SK-N-SH (cell line): ENCODE measurements at regions not wholly inside any gene's neighbourhood (a gene's known extent, or its start where the extent isn't known, plus 50 kb on each side); places are given as distances from the start of the nearest gene placed in this dataset.

Source experiments
- CHD2 ChIP-seq: fragments of 150-350 bp; IDR thresholded peaks from 2 replicates; pipeline ENCODE4 v1.6.1; 2018; ENCODE audit warnings: low read length; ENCODE audit not compliant: partially characterized antibody
- ELF1 ChIP-seq: IDR thresholded peaks from 2 replicates; pipeline ENCODE4 v1.4.0; 2012
- EZH2phosphoT487 ChIP-seq: fragments of 200-600 bp; sonication (generic); IDR thresholded peaks from 2 replicates; pipeline ENCODE4 v1.6.1; 2017; ENCODE audit warnings: low read depth, mixed run types, mild to moderate bottlenecking, antibody characterized with exemption, moderate library complexity, borderline replicate concordance
- FOXJ3 ChIP-seq: sonication (generic); formaldehyde crosslinking; IDR thresholded peaks from 2 replicates; pipeline ENCODE4 v1.5.1; 2020; ENCODE audit warnings: mild to moderate bottlenecking, missing genetic modification reagents
- FOXM1 ChIP-seq: IDR thresholded peaks from 2 replicates; pipeline ENCODE4 v1.4.0; 2012; ENCODE audit warnings: low read depth, mild to moderate bottlenecking
- JUND ChIP-seq: IDR thresholded peaks from 2 replicates; pipeline ENCODE4 v1.4.0; 2012
- MEF2A ChIP-seq: IDR thresholded peaks from 2 replicates; pipeline ENCODE4 v1.4.0; 2012; ENCODE audit warnings: low read depth, borderline replicate concordance
- NFIC ChIP-seq: IDR thresholded peaks from 2 replicates; pipeline ENCODE4 v1.4.0; 2012; ENCODE audit warnings: borderline replicate concordance
- RAD21 ChIP-seq: IDR thresholded peaks from 2 replicates; pipeline ENCODE4 v1.6.1; 2012; ENCODE audit warnings: mild to moderate bottlenecking, low read length
- RCOR1 ChIP-seq: fragments of 150-350 bp; IDR thresholded peaks from 2 replicates; pipeline ENCODE4 v1.6.1; 2017; ENCODE audit warnings: antibody characterized with exemption, low read length
- RXRA ChIP-seq: IDR thresholded peaks from 2 replicates; pipeline ENCODE4 v1.4.0; 2012; ENCODE audit warnings: low read depth, mild to moderate bottlenecking, borderline replicate concordance
- SIN3A ChIP-seq: IDR thresholded peaks from 2 replicates; pipeline ENCODE4 v1.6.1; 2012; ENCODE audit warnings: low read depth, mild to moderate bottlenecking, low read length, moderate library complexity, borderline replicate concordance
- SMC3 ChIP-seq: IDR thresholded peaks from 2 replicates; pipeline ENCODE4 v1.6.1; 2012; ENCODE audit warnings: low read depth, low read length, improper control_type of control experiment
- TAF1 ChIP-seq: IDR thresholded peaks from 2 replicates; pipeline ENCODE4 v1.6.1; 2012; ENCODE audit warnings: low read depth, mild to moderate bottlenecking, low read length, moderate library complexity, borderline replicate concordance
- TCF12 ChIP-seq: IDR thresholded peaks from 2 replicates; pipeline ENCODE4 v1.4.0; 2012
- TEAD4 ChIP-seq: IDR thresholded peaks from 2 replicates; pipeline ENCODE4 v1.4.0; 2012; ENCODE audit warnings: mild to moderate bottlenecking, borderline replicate concordance; ENCODE audit not compliant: insufficient read depth
- YY1 ChIP-seq: IDR thresholded peaks from 2 replicates; pipeline ENCODE4 v1.4.0; 2012; ENCODE audit warnings: low read depth, mild to moderate bottlenecking
- TF ChIP-seq, protein P1 (sequence below): fragments of 150-350 bp; IDR thresholded peaks from 2 replicates; pipeline ENCODE4 v1.6.1; 2016; ENCODE audit warnings: mild to moderate bottlenecking, low read depth, low read length
- TF ChIP-seq, protein P2 (sequence below): IDR thresholded peaks from 2 replicates; pipeline ENCODE4 v1.6.1; 2012; ENCODE audit warnings: mild to moderate bottlenecking, low read depth, low read length, moderate library complexity
- TF ChIP-seq, protein P3 (sequence below): IDR thresholded peaks from 2 replicates; pipeline ENCODE4 v1.4.0; 2012; ENCODE audit warnings: low read depth, borderline replicate concordance

DNA sequence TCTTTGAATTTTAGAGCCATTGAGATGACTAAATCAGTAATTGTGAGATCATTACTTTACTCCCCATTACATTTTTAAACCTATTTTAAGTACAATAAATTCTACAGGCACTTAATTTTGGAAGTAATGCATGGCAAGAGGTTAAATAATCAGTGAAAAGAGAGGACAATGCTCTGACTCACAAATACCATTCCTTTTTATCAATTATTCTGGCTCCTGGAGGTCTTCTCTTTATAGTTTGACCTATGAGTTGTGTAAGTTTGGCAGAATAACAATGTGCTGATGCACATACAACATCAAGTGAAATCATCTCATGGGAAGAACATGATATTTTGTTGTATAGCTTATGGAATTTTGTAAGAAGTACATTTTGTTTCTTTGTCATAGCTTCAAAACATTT lies 166.7 kb downstream of the TMTC3 start (continued):
- TF ChIP-seq, protein P1, sequence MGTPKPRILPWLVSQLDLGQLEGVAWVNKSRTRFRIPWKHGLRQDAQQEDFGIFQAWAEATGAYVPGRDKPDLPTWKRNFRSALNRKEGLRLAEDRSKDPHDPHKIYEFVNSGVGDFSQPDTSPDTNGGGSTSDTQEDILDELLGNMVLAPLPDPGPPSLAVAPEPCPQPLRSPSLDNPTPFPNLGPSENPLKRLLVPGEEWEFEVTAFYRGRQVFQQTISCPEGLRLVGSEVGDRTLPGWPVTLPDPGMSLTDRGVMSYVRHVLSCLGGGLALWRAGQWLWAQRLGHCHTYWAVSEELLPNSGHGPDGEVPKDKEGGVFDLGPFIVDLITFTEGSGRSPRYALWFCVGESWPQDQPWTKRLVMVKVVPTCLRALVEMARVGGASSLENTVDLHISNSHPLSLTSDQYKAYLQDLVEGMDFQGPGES = no peak
- TF ChIP-seq TCF12 (peak; percentile 88), FOXJ3 (CRISPR knock-in tag) (no peak), TAF1 (no peak), YY1 (no peak), SMC3 (no peak), CHD2 (no peak), RCOR1 (no peak), ELF1 (no peak), TEAD4 (peak; percentile 92), RXRA (peak; percentile 87), JUND (peak; percentile 88), EZH2phosphoT487 (no peak), NFIC (peak; percentile 82), FOXM1 (peak; percentile 77; the same call in 1 of the 2 replicates), MEF2A (peak; percentile 92), SIN3A (no peak), RAD21 (no peak)
- TF ChIP-seq, protein P2, sequence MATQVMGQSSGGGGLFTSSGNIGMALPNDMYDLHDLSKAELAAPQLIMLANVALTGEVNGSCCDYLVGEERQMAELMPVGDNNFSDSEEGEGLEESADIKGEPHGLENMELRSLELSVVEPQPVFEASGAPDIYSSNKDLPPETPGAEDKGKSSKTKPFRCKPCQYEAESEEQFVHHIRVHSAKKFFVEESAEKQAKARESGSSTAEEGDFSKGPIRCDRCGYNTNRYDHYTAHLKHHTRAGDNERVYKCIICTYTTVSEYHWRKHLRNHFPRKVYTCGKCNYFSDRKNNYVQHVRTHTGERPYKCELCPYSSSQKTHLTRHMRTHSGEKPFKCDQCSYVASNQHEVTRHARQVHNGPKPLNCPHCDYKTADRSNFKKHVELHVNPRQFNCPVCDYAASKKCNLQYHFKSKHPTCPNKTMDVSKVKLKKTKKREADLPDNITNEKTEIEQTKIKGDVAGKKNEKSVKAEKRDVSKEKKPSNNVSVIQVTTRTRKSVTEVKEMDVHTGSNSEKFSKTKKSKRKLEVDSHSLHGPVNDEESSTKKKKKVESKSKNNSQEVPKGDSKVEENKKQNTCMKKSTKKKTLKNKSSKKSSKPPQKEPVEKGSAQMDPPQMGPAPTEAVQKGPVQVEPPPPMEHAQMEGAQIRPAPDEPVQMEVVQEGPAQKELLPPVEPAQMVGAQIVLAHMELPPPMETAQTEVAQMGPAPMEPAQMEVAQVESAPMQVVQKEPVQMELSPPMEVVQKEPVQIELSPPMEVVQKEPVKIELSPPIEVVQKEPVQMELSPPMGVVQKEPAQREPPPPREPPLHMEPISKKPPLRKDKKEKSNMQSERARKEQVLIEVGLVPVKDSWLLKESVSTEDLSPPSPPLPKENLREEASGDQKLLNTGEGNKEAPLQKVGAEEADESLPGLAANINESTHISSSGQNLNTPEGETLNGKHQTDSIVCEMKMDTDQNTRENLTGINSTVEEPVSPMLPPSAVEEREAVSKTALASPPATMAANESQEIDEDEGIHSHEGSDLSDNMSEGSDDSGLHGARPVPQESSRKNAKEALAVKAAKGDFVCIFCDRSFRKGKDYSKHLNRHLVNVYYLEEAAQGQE = no peak
- TF ChIP-seq, protein P3, sequence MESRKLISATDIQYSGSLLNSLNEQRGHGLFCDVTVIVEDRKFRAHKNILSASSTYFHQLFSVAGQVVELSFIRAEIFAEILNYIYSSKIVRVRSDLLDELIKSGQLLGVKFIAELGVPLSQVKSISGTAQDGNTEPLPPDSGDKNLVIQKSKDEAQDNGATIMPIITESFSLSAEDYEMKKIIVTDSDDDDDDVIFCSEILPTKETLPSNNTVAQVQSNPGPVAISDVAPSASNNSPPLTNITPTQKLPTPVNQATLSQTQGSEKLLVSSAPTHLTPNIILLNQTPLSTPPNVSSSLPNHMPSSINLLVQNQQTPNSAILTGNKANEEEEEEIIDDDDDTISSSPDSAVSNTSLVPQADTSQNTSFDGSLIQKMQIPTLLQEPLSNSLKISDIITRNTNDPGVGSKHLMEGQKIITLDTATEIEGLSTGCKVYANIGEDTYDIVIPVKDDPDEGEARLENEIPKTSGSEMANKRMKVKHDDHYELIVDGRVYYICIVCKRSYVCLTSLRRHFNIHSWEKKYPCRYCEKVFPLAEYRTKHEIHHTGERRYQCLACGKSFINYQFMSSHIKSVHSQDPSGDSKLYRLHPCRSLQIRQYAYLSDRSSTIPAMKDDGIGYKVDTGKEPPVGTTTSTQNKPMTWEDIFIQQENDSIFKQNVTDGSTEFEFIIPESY = no peak
